Endodermal cell (in vitro differentiated cells): ENCODE measurements at regions not wholly inside any gene's neighbourhood (a gene's known extent, or its start where the extent isn't known, plus 50 kb on each side); places are given as distances from the start of the nearest gene placed in this dataset.

ENCODE experiments used
- DNase-seq: peaks from one replicate; pipeline ENCODE4 v3.0.0-alpha.2; 2017
- H3K27ac ChIP-seq: 2 replicates; pipeline ENCODE4 v1.5.1; 2013; ENCODE audit warnings: mild to moderate bottlenecking, low read depth, low read length, moderate library complexity
- H3K27me3 ChIP-seq: 2 replicates; pipeline ENCODE4 v1.6.1; 2013; ENCODE audit warnings: mild to moderate bottlenecking, low read length, moderate library complexity; ENCODE audit not compliant: insufficient read depth, control insufficient read depth, poor library complexity, severe bottlenecking
- H3K36me3 ChIP-seq: 2 replicates; pipeline ENCODE4 v1.7.0; 2013; ENCODE audit warnings: mild to moderate bottlenecking, low read length, moderate library complexity; ENCODE audit not compliant: control insufficient read depth, insufficient read depth
- H3K4me1 ChIP-seq: one replicate; pipeline ENCODE4 v1.7.0; 2013; ENCODE audit warnings: low read length; ENCODE audit not compliant: control insufficient read depth, insufficient read depth
- H3K4me3 ChIP-seq: 2 replicates; pipeline ENCODE4 v1.5.1; 2013; ENCODE audit warnings: mild to moderate bottlenecking, low read length, moderate library complexity
- H3K9ac ChIP-seq: 2 replicates; pipeline ENCODE4 v1.6.1; 2013; ENCODE audit warnings: mild to moderate bottlenecking, low read length, moderate library complexity; ENCODE audit not compliant: poor library complexity, severe bottlenecking; ENCODE audit errors: extremely low read depth
- H3K9me3 ChIP-seq: 2 replicates; pipeline ENCODE4 v1.6.1; 2013; ENCODE audit warnings: mild to moderate bottlenecking, low read length, moderate library complexity; ENCODE audit not compliant: control insufficient read depth
- H3K27ac Mint-ChIP-seq: 2 replicates; pipeline ENCODE4 v1.8.0; 2020; ENCODE audit warnings: mixed read lengths
- H3K27me3 Mint-ChIP-seq: 2 replicates; pipeline ENCODE4 v1.8.0; 2021; ENCODE audit warnings: mild to moderate bottlenecking, mixed read lengths; ENCODE audit not compliant: insufficient read depth
- H3K36me3 Mint-ChIP-seq: 2 replicates; pipeline ENCODE4 v1.8.0; 2020; ENCODE audit warnings: low read depth, mixed read lengths
- H3K4me1 Mint-ChIP-seq: 2 replicates; pipeline ENCODE4 v1.8.0; 2020; ENCODE audit warnings: mixed read lengths
- H3K4me3 Mint-ChIP-seq: 2 replicates; pipeline ENCODE4 v1.8.0; 2020; ENCODE audit warnings: mild to moderate bottlenecking, moderate library complexity, mixed read lengths
- H3K9me3 Mint-ChIP-seq: 2 replicates; pipeline ENCODE4 v1.8.0; 2020; ENCODE audit warnings: mild to moderate bottlenecking, mixed read lengths
- CTCF ChIP-seq: fragments of 200-600 bp; sonication (generic); conservative IDR thresholded peaks from 2 replicates; pipeline ENCODE4 v1.5.0; 2021; ENCODE audit warnings: antibody characterized with exemption, mild to moderate bottlenecking
- WGBS, 2 experiments: methylation state at CpG; one replicate each; pipeline versions ENCODE4 v1.1.5 to v1.1.7; 2013; ENCODE audit warnings: missing lambda C conversion rate in 2 of 2, mixed read lengths in 1 of 2; ENCODE audit not compliant: insufficient coverage in 1 of 2, insufficient read length in 1 of 2; 5-methylcytosine and 5-hydroxymethylcytosine counted together

- Histone ChIP-seq H3K27ac (no peak overlapping the region), H3K27me3 (no peaks in the 10 kb centered on the region), H3K36me3 (no peaks in the 10 kb centered on the region), H3K9ac (no peak overlapping the region), H3K9me3 (no peaks in the 10 kb centered on the region), H3K4me1 (no peaks in the 10 kb centered on the region), H3K4me3 (no peak overlapping the region)
- WGBS, 2 experiments: 58% methylated on average over 2 of the region's 2 CpGs; no CpG with 5 or more reads in 1 of the 2 experiments
- peaks cover 11% of the 10 kb centered on the region for H3K4me1 Mint-ChIP-seq
- no peak for DNase-seq
- H3K27me3 Mint-ChIP-seq: no peaks in the 10 kb centered on the region
- H3K9me3 Mint-ChIP-seq: no peaks in the 10 kb centered on the region
- no peak overlapping the region for H3K4me3 Mint-ChIP-seq
- no peak for TF ChIP-seq CTCF
- H3K27ac Mint-ChIP-seq: no peak overlapping the region
- no peaks in the 10 kb centered on the region for H3K36me3 Mint-ChIP-seq
Observed at GRCh38 chr5:67374378-67374777, 177.8 kb upstream of the CD180 start.

GRCh38 chr5:67373518-67373917 is 176.9 kb upstream of the CD180 start:
- Histone ChIP-seq H3K36me3 (no peaks in the 10 kb centered on the region), H3K27ac (no peak overlapping the region), H3K27me3 (no peaks in the 10 kb centered on the region), H3K9ac (no peak overlapping the region), H3K9me3 (no peaks in the 10 kb centered on the region), H3K4me1 (no peaks in the 10 kb centered on the region), H3K4me3 (no peak overlapping the region)
- Mint-ChIP-seq H3K4me1 (peaks cover 11% of the 10 kb centered on the region), H3K27ac (no peak overlapping the region), H3K9me3 (no peaks in the 10 kb centered on the region), H3K36me3 (no peaks in the 10 kb centered on the region), H3K4me3 (no peak overlapping the region), H3K27me3 (peaks cover under 1% of the 10 kb centered on the region)
- DNase-seq: no peak
- 83 to 100% methylated on average over 1 of the region's 1 CpG for WGBS, 2 experiments
- TF ChIP-seq CTCF: no peak

GRCh38 chr5:67372887-67373286 is 176.3 kb upstream of the CD180 start:
- TF ChIP-seq CTCF: no peak
- Mint-ChIP-seq H3K36me3 (no peaks in the 10 kb centered on the region), H3K9me3 (no peaks in the 10 kb centered on the region), H3K4me1 (peaks cover 11% of the 10 kb centered on the region), H3K4me3 (no peak overlapping the region), H3K27ac (no peak overlapping the region), H3K27me3 (peaks cover 2% of the 10 kb centered on the region)
- 67% methylated on average over 1 of the region's 1 CpG; no CpG with 5 or more reads in 1 of the 2 experiments for WGBS, 2 experiments
- no peaks in the 10 kb centered on the region for H3K36me3 ChIP-seq
- no peak overlapping the region for H3K9ac ChIP-seq
- no peak for DNase-seq
- no peaks in the 10 kb centered on the region for H3K27me3 ChIP-seq
- H3K4me1 ChIP-seq: no peaks in the 10 kb centered on the region
- H3K27ac ChIP-seq: no peak overlapping the region
- H3K4me3 ChIP-seq: no peak overlapping the region
- H3K9me3 ChIP-seq: no peaks in the 10 kb centered on the region
